ENCODE measurements at regions not wholly inside any gene's neighbourhood (a gene's known extent, or its start where the extent isn't known, plus 50 kb on each side); places are given as distances from the start of the nearest gene placed in this dataset.

DNA sequence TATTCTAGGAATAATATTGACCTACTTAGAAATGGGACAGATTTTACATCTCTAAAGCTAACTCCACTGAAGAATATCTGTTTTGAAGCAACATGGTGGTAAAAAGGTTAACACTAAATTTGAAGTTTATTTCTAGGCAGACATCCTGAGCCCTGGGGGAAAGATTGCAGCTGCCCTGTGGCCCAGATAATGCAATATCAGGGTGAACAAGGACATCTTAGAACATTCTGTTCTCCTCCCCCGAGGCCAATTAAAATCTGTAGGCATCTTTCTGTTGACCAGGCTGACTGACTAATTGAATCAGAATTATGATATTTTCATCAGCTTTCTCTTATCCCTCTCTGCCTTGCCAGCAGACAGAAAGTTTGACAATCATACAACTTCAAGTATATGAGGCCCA is 149.8 kb upstream of the DUSP10 start:
- no peak for DNase-seq (ENCODE audit: low spot score)
- TF ChIP-seq, protein P1, sequence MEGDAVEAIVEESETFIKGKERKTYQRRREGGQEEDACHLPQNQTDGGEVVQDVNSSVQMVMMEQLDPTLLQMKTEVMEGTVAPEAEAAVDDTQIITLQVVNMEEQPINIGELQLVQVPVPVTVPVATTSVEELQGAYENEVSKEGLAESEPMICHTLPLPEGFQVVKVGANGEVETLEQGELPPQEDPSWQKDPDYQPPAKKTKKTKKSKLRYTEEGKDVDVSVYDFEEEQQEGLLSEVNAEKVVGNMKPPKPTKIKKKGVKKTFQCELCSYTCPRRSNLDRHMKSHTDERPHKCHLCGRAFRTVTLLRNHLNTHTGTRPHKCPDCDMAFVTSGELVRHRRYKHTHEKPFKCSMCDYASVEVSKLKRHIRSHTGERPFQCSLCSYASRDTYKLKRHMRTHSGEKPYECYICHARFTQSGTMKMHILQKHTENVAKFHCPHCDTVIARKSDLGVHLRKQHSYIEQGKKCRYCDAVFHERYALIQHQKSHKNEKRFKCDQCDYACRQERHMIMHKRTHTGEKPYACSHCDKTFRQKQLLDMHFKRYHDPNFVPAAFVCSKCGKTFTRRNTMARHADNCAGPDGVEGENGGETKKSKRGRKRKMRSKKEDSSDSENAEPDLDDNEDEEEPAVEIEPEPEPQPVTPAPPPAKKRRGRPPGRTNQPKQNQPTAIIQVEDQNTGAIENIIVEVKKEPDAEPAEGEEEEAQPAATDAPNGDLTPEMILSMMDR (IDR thresholded peaks at IDR 0.05; ENCODE audit: extremely low read depth, missing control alignments), result no peak

DNA sequence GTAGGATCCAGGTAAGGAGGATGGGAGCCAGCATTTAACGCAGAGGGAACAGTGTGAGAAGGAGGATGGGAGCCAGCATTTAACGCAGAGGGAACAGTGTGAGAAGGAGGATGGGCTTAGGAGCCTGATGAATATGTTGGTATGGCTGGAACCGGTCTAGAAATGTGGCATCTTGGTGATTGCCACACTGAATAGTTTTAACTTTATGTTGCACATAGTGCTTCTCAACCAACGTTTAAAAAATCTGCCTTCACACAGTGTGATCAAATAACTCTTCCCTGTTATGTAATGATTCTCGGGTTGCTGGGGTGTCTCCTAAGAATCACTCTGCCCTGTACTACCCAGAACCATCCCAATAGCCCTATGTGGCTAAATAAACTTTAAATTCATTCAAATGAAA is 146.9 kb upstream of the DUSP10 start:
- no peak for DNase-seq (ENCODE audit: low spot score)
- TF ChIP-seq, protein P1 (IDR thresholded peaks at IDR 0.05; ENCODE audit: extremely low read depth, missing control alignments), result no peak

DNA sequence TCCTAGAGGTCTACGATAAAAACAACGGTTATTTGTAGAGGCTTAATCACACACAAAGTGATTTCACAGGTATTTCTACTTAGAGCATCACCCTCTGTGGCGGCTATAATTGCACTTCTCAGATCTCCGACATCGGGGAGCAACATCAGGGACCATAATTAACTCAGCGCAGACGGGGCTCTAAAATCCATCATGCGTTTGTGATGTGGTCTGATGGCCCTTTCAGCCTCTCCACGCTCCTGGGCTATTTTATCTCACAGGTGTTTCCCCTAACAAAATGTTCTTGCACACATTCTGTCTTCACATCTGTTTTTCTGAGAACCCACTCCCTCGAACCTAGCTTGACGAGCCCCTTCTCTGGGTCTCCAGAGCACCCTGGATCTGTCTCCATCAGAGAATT is 146.3 kb upstream of the DUSP10 start:
- TF ChIP-seq, protein P1 (IDR thresholded peaks at IDR 0.05; ENCODE audit: extremely low read depth, missing control alignments), result no peak
- DNase-seq (ENCODE audit: low spot score), result no peak

DNA sequence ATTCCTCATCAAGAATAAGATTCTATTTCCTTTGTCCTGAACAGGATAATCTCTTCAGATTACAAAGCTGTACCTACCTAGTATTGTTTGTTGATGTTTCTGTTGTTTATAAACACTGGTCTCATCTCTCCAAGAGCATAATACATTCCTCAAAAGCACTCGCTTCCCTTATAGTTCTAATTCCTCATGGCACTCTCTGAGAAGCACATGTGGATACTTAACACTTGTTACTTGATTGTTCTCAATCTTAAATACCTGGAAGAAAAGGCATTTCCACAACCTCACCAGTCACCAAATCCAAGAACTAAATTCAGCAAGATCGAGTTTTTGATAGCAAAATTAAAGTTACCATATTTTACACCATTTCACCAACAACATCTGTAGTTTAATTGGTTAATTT is 145.9 kb upstream of the DUSP10 start:
- DNase-seq (ENCODE audit: low spot score), result no peak

DNA sequence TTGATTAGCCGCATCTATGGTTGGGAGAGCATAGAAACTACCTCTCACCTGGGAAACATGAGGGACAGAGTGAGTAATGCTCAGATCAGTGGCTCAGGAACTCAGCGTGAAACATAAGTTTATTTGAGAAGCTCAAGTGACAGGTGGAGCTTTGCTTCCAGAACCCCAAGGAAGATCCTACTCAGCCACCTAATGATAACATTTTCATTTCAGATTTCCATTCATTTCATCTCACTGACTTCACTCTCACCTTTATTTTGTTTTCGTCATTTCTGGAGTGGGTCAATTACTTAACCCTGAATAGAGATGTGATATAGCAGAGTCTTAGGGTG is 145.5 kb upstream of the DUSP10 start:
- TF ChIP-seq, protein P1 (IDR thresholded peaks at IDR 0.05; ENCODE audit: extremely low read depth, missing control alignments), result no peak
- no peak for DNase-seq (ENCODE audit: low spot score)

More for the DNA sequence above, 145.9 kb upstream of the DUSP10 start:
- TF ChIP-seq, protein P1 (IDR thresholded peaks at IDR 0.05; ENCODE audit: extremely low read depth, missing control alignments), result no peak

DNA sequence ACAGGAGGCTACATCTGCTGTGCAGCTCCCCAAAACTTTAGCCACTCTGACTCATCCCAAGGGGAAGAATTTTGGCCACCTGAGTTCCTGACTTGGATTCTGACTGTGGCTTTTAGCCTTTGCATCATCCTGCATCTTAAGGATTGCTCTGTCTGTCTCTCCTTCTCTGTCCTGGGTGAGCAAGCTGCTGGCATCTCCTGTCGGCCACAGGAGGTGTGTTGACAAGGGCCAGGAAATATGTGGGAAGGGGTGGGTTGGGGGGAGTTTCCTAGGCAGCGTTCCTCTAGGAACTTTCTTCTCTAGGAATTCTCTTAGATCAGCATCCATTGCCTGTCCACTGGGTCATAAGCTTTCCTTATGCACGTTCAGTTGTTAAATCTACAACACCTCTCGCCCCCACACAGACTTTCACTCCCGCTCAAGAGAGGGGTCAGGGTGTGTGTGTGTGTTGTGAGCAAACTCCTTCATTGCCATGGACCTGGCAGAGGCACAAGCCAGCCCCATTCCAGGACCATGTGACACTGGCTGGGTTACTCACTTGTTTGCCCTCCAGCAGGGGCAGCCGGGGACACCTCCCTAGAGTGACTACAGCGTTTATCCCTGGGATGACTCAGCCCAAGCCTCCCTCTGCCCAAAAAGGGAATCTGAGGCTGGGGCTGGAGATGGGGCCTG is 145.0 kb upstream of the DUSP10 start:
- TF ChIP-seq, protein P1 (IDR thresholded peaks at IDR 0.05; ENCODE audit: extremely low read depth, missing control alignments), result no peak
- DNase-seq (ENCODE audit: low spot score), result no peak

DNA sequence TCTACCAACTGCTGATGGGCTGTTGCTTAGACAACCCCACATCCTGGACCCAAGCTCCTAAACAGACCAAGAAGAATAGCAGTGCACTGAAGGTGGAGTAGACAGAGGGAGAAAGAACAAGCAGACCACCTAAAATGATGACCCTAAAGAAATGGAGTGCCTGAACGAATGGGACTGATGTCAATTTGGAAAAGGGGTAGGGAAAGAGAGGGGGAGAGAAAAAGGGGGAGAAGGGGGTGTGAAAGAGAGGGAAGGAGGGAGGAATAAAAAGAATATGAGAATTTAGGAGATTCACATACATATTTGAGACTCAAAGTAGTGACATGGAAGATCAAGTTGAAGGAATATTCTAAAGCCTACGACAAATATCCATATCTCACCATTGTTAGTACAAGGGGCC is 144.4 kb upstream of the DUSP10 start:
- TF ChIP-seq, protein P1 (IDR thresholded peaks at IDR 0.05; ENCODE audit: extremely low read depth, missing control alignments), result no peak
- no peak for DNase-seq (ENCODE audit: low spot score)

Data from GM20000 (cell line).